ENCODE measurements at regions not wholly inside any gene's neighbourhood (a gene's known extent, or its start where the extent isn't known, plus 50 kb on each side); places are given as distances from the start of the nearest gene placed in this dataset.

- no peak overlapping the region for H3K18ac ChIP-seq (ENCODE audit: extremely low read depth, low read length)
- H3K79me1 ChIP-seq (ENCODE audit: low read depth, low read length), result no peaks in the 10 kb centered on the region
- no peak overlapping the region for H2AFZ ChIP-seq (ENCODE audit: low read length)
- POLR2A ChIA-PET (ENCODE audit: partially characterized antibody), result interaction anchor here (0.7 kb wide), 1 partner anchor 37 kb away, joined by 4 read pairs; no protein-coding TSS in a partner anchor
- H3K27ac ChIP-seq (ENCODE audit: low read depth, low read length), result no peak overlapping the region
- no peaks in the 10 kb centered on the region for H3K27me3 ChIP-seq (replicated peaks in 1 of 4; ENCODE audit: control insufficient read depth in 3 of 4, extremely low read depth in 1 of 4, insufficient read depth in 3 of 4, low read length in 3 of 4)
- H2BK20ac ChIP-seq (ENCODE audit: low read length), result no peak overlapping the region
- H2BK120ac ChIP-seq (replicated peaks; ENCODE audit: low read depth, low read length), result no peak overlapping the region
- no peaks in the 10 kb centered on the region for H3K23me2 ChIP-seq (ENCODE audit: low read depth, low read length)
- 81% methylated on average over 15 of the region's 15 CpGs; no CpG with 5 or more reads in 1 of the 2 experiments for WGBS, 2 experiments (ENCODE audit: extremely low coverage in 1 of 2, insufficient coverage in 1 of 2, insufficient read length in 1 of 2, insufficient replicate concordance in 2 of 2, low coverage in 1 of 2, low lambda C conversion rate in 2 of 2, missing lambda C conversion rate in 1 of 2)
- no peak overlapping the region for H4K5ac ChIP-seq (ENCODE audit: insufficient read length, low read depth, low read length)
- no peak overlapping the region for H3K4ac ChIP-seq (replicated peaks; ENCODE audit: insufficient read length, low read depth, low read length)
- no peak overlapping the region for H3K56ac ChIP-seq (replicated peaks; ENCODE audit: insufficient read length, low read depth, low read length)
- H4K20me1 ChIP-seq (replicated peaks in 1 of 2; ENCODE audit: control insufficient read depth in 1 of 2, insufficient read depth in 2 of 2, low read length in 2 of 2), result no peaks in the 10 kb centered on the region
- CTCF ChIA-PET (ENCODE audit: partially characterized antibody), result interaction anchor here (0.6 to 2.8 kb wide), 5 partner anchors 11 to 386 kb away, joined by 3 to 7 read pairs (median 4); no protein-coding TSS in a partner anchor
- H2BK15ac ChIP-seq (ENCODE audit: low read length), result no peak overlapping the region; the same call in 1 of the 2 replicates
- no peaks in the 10 kb centered on the region for H3K79me2 ChIP-seq (ENCODE audit: control insufficient read depth in 1 of 2, insufficient read depth in 2 of 2, low read length in 2 of 2)
- H4K91ac ChIP-seq (replicated peaks; ENCODE audit: insufficient read length, low read length), result no peak overlapping the region
- H3K4me3 ChIP-seq (ENCODE audit: extremely low read depth in 1 of 4, insufficient read depth in 2 of 4, low read depth in 3 of 4, low read length in 4 of 4), result no peak overlapping the region
- H3K4me1 ChIP-seq (replicated peaks in 1 of 4; ENCODE audit: control insufficient read depth in 3 of 4, insufficient read depth in 4 of 4, low read length in 3 of 4), result peaks cover 0 to 5% (median 1%) of the 10 kb centered on the region in 4 experiments; a peak in 4 of 7 replicates
- no peak overlapping the region for H2AK5ac ChIP-seq (ENCODE audit: low read depth, low read length)
- no peak overlapping the region for H2BK12ac ChIP-seq (ENCODE audit: low read depth, low read length)
- H3K9me3 ChIP-seq (ENCODE audit: insufficient read depth in 2 of 2, low read depth in 1 of 2, low read length in 1 of 2), result no peaks in the 10 kb centered on the region
- no peak overlapping the region for H3K9ac ChIP-seq (replicated peaks in 1 of 4; ENCODE audit: extremely low read depth in 1 of 4, low read depth in 3 of 4, low read length in 3 of 4)
- H4K8ac ChIP-seq (ENCODE audit: extremely low read depth, insufficient read depth, low read length), result no peak overlapping the region
- H3K36me3 ChIP-seq (ENCODE audit: control insufficient read depth in 2 of 4, insufficient read depth in 4 of 4, low read length in 3 of 4), result no peaks in the 10 kb centered on the region
- no peak overlapping the region for H3K23ac ChIP-seq (ENCODE audit: insufficient read length)
- H3K4me2 ChIP-seq (ENCODE audit: insufficient read depth in 1 of 2, low read depth in 2 of 2, low read length in 2 of 2), result no peak overlapping the region
- FAIRE-seq (no peak), DNase-seq (ENCODE audit: low read depth in 1 of 2, low spot score in 2 of 2) (no peak)
- no peak overlapping the region for H3K14ac ChIP-seq (ENCODE audit: insufficient read length)
- H2BK5ac ChIP-seq (ENCODE audit: low read depth, low read length), result no peak overlapping the region
- TF ChIP-seq EZH2 (IDR thresholded peaks at IDR 0.05; ENCODE audit: low read depth, low read length, severe bottlenecking) (no peak), JUND (IDR thresholded peaks at IDR 0.05; ENCODE audit: low read length) (no peak), POLR2AphosphoS5 (IDR thresholded peaks at IDR 0.05; ENCODE audit: low read depth, low read length) (no peak), KDM4A (IDR thresholded peaks at IDR 0.05; ENCODE audit: low read depth, low read length, severe bottlenecking) (no peak), EP300 (IDR thresholded peaks at IDR 0.05; ENCODE audit: borderline replicate concordance in 1 of 2, low read depth in 2 of 2, low read length in 2 of 2) (no peak), CTBP2 (IDR thresholded peaks at IDR 0.05; ENCODE audit: borderline replicate concordance, insufficient read depth, insufficient read length, low read length) (no peak), GTF2F1 (IDR thresholded peaks at IDR 0.05; ENCODE audit: borderline replicate concordance, low read depth, low read length) (no peak), ATF2 (IDR thresholded peaks at IDR 0.05; ENCODE audit: low read length) (no peak), ATF3 (IDR thresholded peaks at IDR 0.05; ENCODE audit: insufficient read depth, low read depth, low read length) (no peak), BRCA1 (IDR thresholded peaks at IDR 0.05; ENCODE audit: low read depth, low read length) (no peak), TAF1 (IDR thresholded peaks at IDR 0.05; ENCODE audit: low read depth, low read length) (no peak)
Observed at GRCh38 chr9:134223591-134224122, 59.3 kb upstream of the RNU6ATAC start.
